K562 (cell line): ENCODE measurements at regions not wholly inside any gene's neighbourhood (a gene's known extent, or its start where the extent isn't known, plus 50 kb on each side); places are given as distances from the start of the nearest gene placed in this dataset.

Experiments used
- ATAC-seq: fragments of 200-7000 bp; cut with Tn5 transposase; 3 replicates; pipeline ENCODE4 v1.9.1; 2020; ENCODE audit warnings: moderate library complexity
- BruUV-seq: library from RNA; stranded (reverse); fragments of 400-500 nt; replicated peaks from 2 replicates; lab custom pipeline; 2021; lab: Mats Ljungman, UMichigan
- CTCF ChIA-PET: fragments of 300-600 bp; formaldehyde crosslinking; extraction: SDS; loops from one replicate; lab custom pipeline; 2021; ENCODE audit warnings: low intra/inter-chr PET ratio; lab: Yijun Ruan, JAX
- POLR2A ChIA-PET: fragments of 300-600, 350-650 bp; sonication (Branson Sonifier 250); formaldehyde crosslinking; extraction: SDS; loops from one replicate; lab custom pipeline; 2021; ENCODE audit warnings: antibody characterized with exemption, inconsistent platforms; lab: Yijun Ruan, JAX
- DNase-seq, 4 experiments: peaks; one replicate each; pipeline versions ENCODE4 v3.0.0 to v3.0.0-alpha.2; 2011 to 2018; ENCODE audit warnings: low spot score in 3 of 4, mixed read lengths in 3 of 4; ENCODE audit errors: extremely low read depth in 1 of 4
- FAIRE-seq: peaks from 2 replicates; lab custom pipeline; 2011; peaks lifted over from hg19 to GRCh38; lab: Jason Lieb, UNC
- H2AFZ ChIP-seq: 2 replicates; pipeline ENCODE4 v1.6.0; 2011; ENCODE audit warnings: low read depth, low read length, control low read depth, inconsistent platforms
- H3K27ac ChIP-seq: fragments of 200-600 bp; 3 replicates; pipeline ENCODE4 v1.8.0; 2011; ENCODE audit warnings: low read depth, mild to moderate bottlenecking, control low read depth, inconsistent platforms, low read length, moderate library complexity, mixed read lengths; ENCODE audit errors: extremely low read depth
- H3K27me3 ChIP-seq, 2 experiments: fragments of 300-600 bp in 1 of 2; 2 replicates in 1 of 2; 3 replicates in 1 of 2; pipeline versions ENCODE4 v1.6.0 to v1.8.0; 2011; ENCODE audit warnings: inconsistent platforms in 2 of 2, low read length in 2 of 2, mild to moderate bottlenecking in 1 of 2, mixed read lengths in 1 of 2, moderate library complexity in 1 of 2; ENCODE audit not compliant: control insufficient read depth in 2 of 2, insufficient read depth in 2 of 2
- H3K36me3 ChIP-seq: fragments of 300-600 bp; 3 replicates; pipeline ENCODE4 v1.8.0; 2011; ENCODE audit warnings: mild to moderate bottlenecking, low read length, inconsistent platforms; ENCODE audit not compliant: control insufficient read depth, insufficient read depth
- H3K4me1 ChIP-seq, 2 experiments: fragments of 200-600 bp in 1 of 2; replicated peaks in 1 of 2; 2 replicates in 1 of 2; 3 replicates in 1 of 2; pipeline versions ENCODE4 v1.5.1 to v1.8.0; 2011; ENCODE audit warnings: inconsistent platforms in 2 of 2, low read length in 2 of 2, mild to moderate bottlenecking in 1 of 2, mixed read lengths in 1 of 2, moderate library complexity in 1 of 2; ENCODE audit not compliant: control insufficient read depth in 2 of 2, insufficient read depth in 2 of 2
- H3K4me2 ChIP-seq: 2 replicates; pipeline ENCODE4 v1.6.1; 2011; ENCODE audit warnings: low read length, control low read depth, inconsistent platforms, mixed read lengths; ENCODE audit not compliant: insufficient read depth
- H3K4me3 ChIP-seq: fragments of 200-600 bp; sonication (generic), shearing (Covaris generic); 2 replicates; pipeline ENCODE4 v1.5.1; 2016; ENCODE audit warnings: control low read depth, inconsistent platforms
- H3K79me2 ChIP-seq: fragments of 200-600 bp; 3 replicates; pipeline ENCODE4 v1.8.0; 2011; ENCODE audit warnings: low read length, inconsistent platforms; ENCODE audit not compliant: control insufficient read depth, insufficient read depth
- H3K9ac ChIP-seq, 2 experiments: 2 replicates each; pipeline versions ENCODE4 v1.6.0 to v1.6.1; 2011; ENCODE audit warnings: low read depth in 2 of 2, low read length in 2 of 2, control low read depth in 1 of 2, inconsistent platforms in 1 of 2, mild to moderate bottlenecking in 1 of 2, mixed read lengths in 1 of 2; ENCODE audit not compliant: insufficient read depth in 1 of 2
- H3K9me1 ChIP-seq: one replicate; pipeline ENCODE4 v1.6.0; 2011; ENCODE audit warnings: inconsistent platforms, mild to moderate bottlenecking, low read length, moderate library complexity; ENCODE audit not compliant: control insufficient read depth, insufficient read depth
- H3K9me3 ChIP-seq: replicated peaks from 2 replicates; pipeline ENCODE4 v1.5.1; 2011; ENCODE audit warnings: low read depth, low read length, inconsistent platforms; ENCODE audit not compliant: control insufficient read depth, insufficient read depth
- H4K20me1 ChIP-seq: replicated peaks from 2 replicates; pipeline ENCODE4 v1.6.1; 2011; ENCODE audit warnings: low read length, inconsistent platforms, mixed read lengths; ENCODE audit not compliant: control insufficient read depth, insufficient read depth
- CBFB ChIP-seq: sonication (generic); formaldehyde crosslinking; IDR thresholded peaks from 2 replicates; pipeline ENCODE4 v1.4.0; 2020; ENCODE audit warnings: mild to moderate bottlenecking, missing genetic modification reagents
- CEBPG ChIP-seq, 3 experiments: fragments of 200-800 bp in 1 of 3; sonication (Bioruptor generic) in 1 of 3; sonication (generic) in 1 of 3; formaldehyde crosslinking in 1 of 3; IDR thresholded peaks in 2 of 3; conservative IDR thresholded peaks in 1 of 3; 2 replicates each; pipeline versions ENCODE4 v1.6.1 to v1.8.0; 2016 to 2022; ENCODE audit warnings: missing compliant biosample characterization in 2 of 3, missing genetic modification characterization in 2 of 3, mild to moderate bottlenecking in 1 of 3, missing genetic modification reagents in 1 of 3
- EP400 ChIP-seq: fragments of 450-650 bp; IDR thresholded peaks from 2 replicates; pipeline ENCODE4 v1.6.1; 2017; ENCODE audit warnings: antibody characterized with exemption, mild to moderate bottlenecking, moderate library complexity
- HLTF ChIP-seq: fragments of 450-650 bp; IDR thresholded peaks from 2 replicates; pipeline ENCODE4 v1.6.1; 2016
- MEF2A ChIP-seq: IDR thresholded peaks from 2 replicates; pipeline ENCODE4 v1.6.1; 2011; ENCODE audit warnings: low read depth, mild to moderate bottlenecking, low read length, moderate library complexity; ENCODE audit not compliant: control insufficient read depth
- NR2C1 ChIP-seq, 2 experiments: fragments of 450-650 bp; IDR thresholded peaks; 2 replicates each; pipeline ENCODE4 v1.6.1; 2017; ENCODE audit warnings: mild to moderate bottlenecking in 2 of 2, antibody characterized with exemption in 1 of 2, inconsistent platforms in 1 of 2, missing compliant biosample characterization in 1 of 2, missing genetic modification characterization in 1 of 2
- PML ChIP-seq: IDR thresholded peaks from 2 replicates; pipeline ENCODE4 v1.6.1; 2012; ENCODE audit warnings: low read length, inconsistent platforms
- SRSF3 ChIP-seq: fragments of 200-400 bp; formaldehyde crosslinking; IDR thresholded peaks from 2 replicates; pipeline ENCODE4 v1.6.1; 2016; ENCODE audit warnings: mild to moderate bottlenecking, low read length, moderate library complexity; ENCODE audit not compliant: insufficient read depth
- ZC3H11A ChIP-seq: IDR thresholded peaks from 2 replicates; pipeline ENCODE4 v1.6.1; 2012; ENCODE audit warnings: low read depth, low read length, improper control_type of control experiment
- ZNF121 ChIP-seq: sonication (generic); formaldehyde crosslinking; conservative IDR thresholded peaks from 2 replicates; pipeline ENCODE4 v1.8.0; 2022; ENCODE audit warnings: missing genetic modification reagents
- WGBS: fragments of 100-300 bp; shearing (Covaris generic); methylation state at CpG from one replicate; pipeline ENCODE4 v1.1.6; 2016; ENCODE audit warnings: low coverage, mixed read lengths; ENCODE audit not compliant: insufficient coverage; ENCODE audit errors: missing lambda C conversion rate; 5-methylcytosine and 5-hydroxymethylcytosine counted together
- in situ Hi-C: fragments of 300-500 bp; cut with MboI; formaldehyde crosslinking; loops from 4 replicates; pipeline ENCODE4 v1.15.0; 2018; ENCODE audit warnings: inconsistent platforms, mixed read lengths
- intact Hi-C: fragments of 100-400 bp; cut with micrococcal nuclease; formaldehyde crosslinking; loops from 2 replicates; pipeline ENCODE4 v1.14.2; 2022
- TF ChIP-seq, protein P1 (sequence below): sonication (generic); formaldehyde crosslinking; IDR thresholded peaks from 2 replicates; pipeline ENCODE4 v1.8.1; 2023; ENCODE audit warnings: mild to moderate bottlenecking, missing genetic modification reagents
- TF ChIP-seq, protein P2 (sequence below): sonication (generic); IDR thresholded peaks from 2 replicates; pipeline ENCODE4 v1.6.1; 2016
- TF ChIP-seq, protein P3 (sequence below): fragments of 200-800 bp; sonication (Bioruptor generic); IDR thresholded peaks from 2 replicates; pipeline ENCODE4 v1.6.1; 2017; ENCODE audit warnings: missing genetic modification characterization, missing compliant biosample characterization
- TF ChIP-seq, protein P4 (sequence below), 2 experiments: fragments of 450-650 bp in 1 of 2; IDR thresholded peaks; 2 replicates each; pipeline ENCODE4 v1.6.1; 2011 to 2017; ENCODE audit warnings: low read depth in 2 of 2, antibody characterized with exemption in 1 of 2, borderline replicate concordance in 1 of 2, low read length in 1 of 2, mild to moderate bottlenecking in 1 of 2, mixed read lengths in 1 of 2; ENCODE audit not compliant: control insufficient read depth in 1 of 2

DNA sequence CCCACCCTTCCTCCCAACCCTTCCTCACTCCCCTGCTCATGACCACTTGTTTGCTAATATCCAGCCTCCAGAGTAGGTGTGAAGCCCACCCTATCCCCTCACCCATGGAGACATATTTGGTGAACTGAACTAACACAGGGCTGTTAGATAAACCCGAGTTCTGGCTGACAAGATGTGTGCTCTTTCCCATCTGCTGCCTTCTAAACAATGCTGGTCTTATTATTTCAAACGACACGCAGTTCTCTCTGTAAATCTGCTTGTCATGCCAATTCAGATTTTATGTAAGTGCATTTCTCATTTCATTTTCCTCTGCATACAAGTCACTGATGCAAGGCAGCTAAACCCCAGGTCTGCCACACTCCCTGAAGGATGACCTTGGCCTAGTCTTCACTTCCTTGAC, 343.0 kb upstream of the CDH5 start:
- intact Hi-C loops (no loop called here), in situ Hi-C loops (no loop called here)
- no peak for FAIRE-seq
- Histone ChIP-seq H3K27ac (no peak overlapping the region), H3K4me1 (no peaks in the 10 kb centered on the region; a peak in 1 of 5 replicates), H3K4me3 (no peak overlapping the region), H3K27me3 (no peaks in the 10 kb centered on the region; a peak in 1 of 5 replicates), H3K9me1 (no peaks in the 10 kb centered on the region), H4K20me1 (no peaks in the 10 kb centered on the region), H3K79me2 (no peaks in the 10 kb centered on the region), H3K4me2 (no peak overlapping the region), H2AFZ (no peak overlapping the region), H3K36me3 (no peaks in the 10 kb centered on the region), H3K9me3 (no peaks in the 10 kb centered on the region), H3K9ac (no peak overlapping the region)
- 0% methylated on average over 3 of the region's 3 CpGs for WGBS
- CTCF ChIA-PET = no interaction called here
- no peak for DNase-seq
- no TSS peak for BruUV-seq
- POLR2A ChIA-PET = interaction anchor here (0.6 kb wide), 1 partner anchor 10 kb away, joined by 3 read pairs; no protein-coding TSS in a partner anchor
- no peak for ATAC-seq
- TF ChIP-seq NR2C1 (IDR thresholded peaks at IDR 0.05) (no peak), NR2C1 (tag; IDR thresholded peaks at IDR 0.05) (no peak), EP400 (no peak), SRSF3 (no peak), PML (no peak), HLTF (no peak), ZC3H11A (no peak), CBFB (CRISPR knock-in tag) (no peak), ZNF121 (CRISPR knock-in tag) (no peak), MEF2A (no peak), CEBPG (CRISPR knock-in tag; IDR thresholded peaks at IDR 0.05) (no peak), CEBPG (tag; conservative IDR thresholded peaks at IDR 0.05 in 1 of 2, IDR thresholded peaks at IDR 0.05 in 1 of 2) (no peak)
- TF ChIP-seq, protein P1, sequence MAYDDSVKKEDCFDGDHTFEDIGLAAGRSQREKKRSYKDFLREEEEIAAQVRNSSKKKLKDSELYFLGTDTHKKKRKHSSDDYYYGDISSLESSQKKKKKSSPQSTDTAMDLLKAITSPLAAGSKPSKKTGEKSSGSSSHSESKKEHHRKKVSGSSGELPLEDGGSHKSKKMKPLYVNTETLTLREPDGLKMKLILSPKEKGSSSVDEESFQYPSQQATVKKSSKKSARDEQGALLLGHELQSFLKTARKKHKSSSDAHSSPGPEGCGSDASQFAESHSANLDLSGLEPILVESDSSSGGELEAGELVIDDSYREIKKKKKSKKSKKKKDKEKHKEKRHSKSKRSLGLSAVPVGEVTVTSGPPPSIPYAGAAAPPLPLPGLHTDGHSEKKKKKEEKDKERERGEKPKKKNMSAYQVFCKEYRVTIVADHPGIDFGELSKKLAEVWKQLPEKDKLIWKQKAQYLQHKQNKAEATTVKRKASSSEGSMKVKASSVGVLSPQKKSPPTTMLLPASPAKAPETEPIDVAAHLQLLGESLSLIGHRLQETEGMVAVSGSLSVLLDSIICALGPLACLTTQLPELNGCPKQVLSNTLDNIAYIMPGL = no peak
- TF ChIP-seq, protein P2, sequence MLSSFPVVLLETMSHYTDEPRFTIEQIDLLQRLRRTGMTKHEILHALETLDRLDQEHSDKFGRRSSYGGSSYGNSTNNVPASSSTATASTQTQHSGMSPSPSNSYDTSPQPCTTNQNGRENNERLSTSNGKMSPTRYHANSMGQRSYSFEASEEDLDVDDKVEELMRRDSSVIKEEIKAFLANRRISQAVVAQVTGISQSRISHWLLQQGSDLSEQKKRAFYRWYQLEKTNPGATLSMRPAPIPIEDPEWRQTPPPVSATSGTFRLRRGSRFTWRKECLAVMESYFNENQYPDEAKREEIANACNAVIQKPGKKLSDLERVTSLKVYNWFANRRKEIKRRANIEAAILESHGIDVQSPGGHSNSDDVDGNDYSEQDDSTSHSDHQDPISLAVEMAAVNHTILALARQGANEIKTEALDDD = no peak
- TF ChIP-seq, protein P3, sequence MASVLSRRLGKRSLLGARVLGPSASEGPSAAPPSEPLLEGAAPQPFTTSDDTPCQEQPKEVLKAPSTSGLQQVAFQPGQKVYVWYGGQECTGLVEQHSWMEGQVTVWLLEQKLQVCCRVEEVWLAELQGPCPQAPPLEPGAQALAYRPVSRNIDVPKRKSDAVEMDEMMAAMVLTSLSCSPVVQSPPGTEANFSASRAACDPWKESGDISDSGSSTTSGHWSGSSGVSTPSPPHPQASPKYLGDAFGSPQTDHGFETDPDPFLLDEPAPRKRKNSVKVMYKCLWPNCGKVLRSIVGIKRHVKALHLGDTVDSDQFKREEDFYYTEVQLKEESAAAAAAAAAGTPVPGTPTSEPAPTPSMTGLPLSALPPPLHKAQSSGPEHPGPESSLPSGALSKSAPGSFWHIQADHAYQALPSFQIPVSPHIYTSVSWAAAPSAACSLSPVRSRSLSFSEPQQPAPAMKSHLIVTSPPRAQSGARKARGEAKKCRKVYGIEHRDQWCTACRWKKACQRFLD (CRISPR knock-in tag) = no peak
- TF ChIP-seq, protein P4, sequence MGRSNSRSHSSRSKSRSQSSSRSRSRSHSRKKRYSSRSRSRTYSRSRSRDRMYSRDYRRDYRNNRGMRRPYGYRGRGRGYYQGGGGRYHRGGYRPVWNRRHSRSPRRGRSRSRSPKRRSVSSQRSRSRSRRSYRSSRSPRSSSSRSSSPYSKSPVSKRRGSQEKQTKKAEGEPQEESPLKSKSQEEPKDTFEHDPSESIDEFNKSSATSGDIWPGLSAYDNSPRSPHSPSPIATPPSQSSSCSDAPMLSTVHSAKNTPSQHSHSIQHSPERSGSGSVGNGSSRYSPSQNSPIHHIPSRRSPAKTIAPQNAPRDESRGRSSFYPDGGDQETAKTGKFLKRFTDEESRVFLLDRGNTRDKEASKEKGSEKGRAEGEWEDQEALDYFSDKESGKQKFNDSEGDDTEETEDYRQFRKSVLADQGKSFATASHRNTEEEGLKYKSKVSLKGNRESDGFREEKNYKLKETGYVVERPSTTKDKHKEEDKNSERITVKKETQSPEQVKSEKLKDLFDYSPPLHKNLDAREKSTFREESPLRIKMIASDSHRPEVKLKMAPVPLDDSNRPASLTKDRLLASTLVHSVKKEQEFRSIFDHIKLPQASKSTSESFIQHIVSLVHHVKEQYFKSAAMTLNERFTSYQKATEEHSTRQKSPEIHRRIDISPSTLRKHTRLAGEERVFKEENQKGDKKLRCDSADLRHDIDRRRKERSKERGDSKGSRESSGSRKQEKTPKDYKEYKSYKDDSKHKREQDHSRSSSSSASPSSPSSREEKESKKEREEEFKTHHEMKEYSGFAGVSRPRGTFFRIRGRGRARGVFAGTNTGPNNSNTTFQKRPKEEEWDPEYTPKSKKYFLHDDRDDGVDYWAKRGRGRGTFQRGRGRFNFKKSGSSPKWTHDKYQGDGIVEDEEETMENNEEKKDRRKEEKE (IDR thresholded peaks at IDR 0.05; ENCODE audit: borderline replicate concordance in 1 of 2, control insufficient read depth in 1 of 2, low read depth in 2 of 2, low read length in 1 of 2) = no peak
